ENCODE measurements at regions not wholly inside any gene's neighbourhood (a gene's known extent, or its start where the extent isn't known, plus 50 kb on each side); places are given as distances from the start of the nearest gene placed in this dataset.

GRCh38 chr2:71932037-71932779 is 215.5 kb downstream of the CYP26B1 start (continued):
- TF ChIP-seq CTCF (IDR thresholded peaks at IDR 0.05; ENCODE audit: control extremely low read depth in 1 of 3, insufficient read depth in 1 of 3, low read depth in 1 of 3, low read length in 3 of 3), result no peak
